Effector memory CD4-positive, alpha-beta T cell (primary cell): ENCODE measurements at regions not wholly inside any gene's neighbourhood (a gene's known extent, or its start where the extent isn't known, plus 50 kb on each side); places are given as distances from the start of the nearest gene placed in this dataset.

Source experiments
- DNase-seq, 3 donors: peaks; one replicate each; pipeline ENCODE4 v3.0.0-alpha.2; 2020
- H3K27ac ChIP-seq: 2 replicates; pipeline ENCODE4 v1.7.0; 2013; ENCODE audit warnings: mild to moderate bottlenecking, low read length, moderate library complexity; ENCODE audit not compliant: insufficient read depth, poor library complexity, severe bottlenecking
- H3K27me3 ChIP-seq: replicated peaks from 2 replicates; pipeline ENCODE4 v1.7.0; 2013; ENCODE audit warnings: mild to moderate bottlenecking, low read length; ENCODE audit not compliant: insufficient read depth, control insufficient read depth, poor library complexity, severe bottlenecking
- H3K36me3 ChIP-seq: 2 replicates; pipeline ENCODE4 v1.7.0; 2013; ENCODE audit warnings: mild to moderate bottlenecking, low read length, moderate library complexity; ENCODE audit not compliant: control insufficient read depth, insufficient read depth
- H3K4me1 ChIP-seq: 2 replicates; pipeline ENCODE4 v1.7.0; 2013; ENCODE audit warnings: low read length, mild to moderate bottlenecking; ENCODE audit not compliant: control insufficient read depth, insufficient read depth, poor library complexity, severe bottlenecking
- H3K4me3 ChIP-seq: 2 replicates; pipeline ENCODE4 v1.7.0; 2013; ENCODE audit warnings: low read length, low read depth, mild to moderate bottlenecking; ENCODE audit not compliant: insufficient read depth, poor library complexity, severe bottlenecking
- H3K9me3 ChIP-seq: 2 replicates; pipeline ENCODE4 v1.7.0; 2013; ENCODE audit warnings: mild to moderate bottlenecking, low read length, moderate library complexity; ENCODE audit not compliant: control insufficient read depth

- H3K27me3 ChIP-seq: no peaks in the 10 kb centered on the region
- no peak for DNase-seq
- no peaks in the 10 kb centered on the region for H3K4me1 ChIP-seq
- H3K36me3 ChIP-seq: no peaks in the 10 kb centered on the region
- no peak overlapping the region for H3K4me3 ChIP-seq
- H3K9me3 ChIP-seq: peaks cover 3% of the 10 kb centered on the region
- no peak overlapping the region for H3K27ac ChIP-seq
Observed at GRCh38 chr2:82641598-82642180, 1817.4 kb downstream of the SUCLG1 start.

- no peak overlapping the region for H3K4me3 ChIP-seq
- H3K27me3 ChIP-seq: no peaks in the 10 kb centered on the region
- peaks cover 3% of the 10 kb centered on the region for H3K9me3 ChIP-seq
- H3K4me1 ChIP-seq: no peaks in the 10 kb centered on the region
- no peaks in the 10 kb centered on the region for H3K36me3 ChIP-seq
- DNase-seq: no peak
- no peak overlapping the region for H3K27ac ChIP-seq
Observed at GRCh38 chr2:82636402-82637020, 1822.6 kb downstream of the SUCLG1 start.

GRCh38 chr2:82599021-82599420 lies 1860.1 kb downstream of the SUCLG1 start:
- Histone ChIP-seq H3K27me3 (no peaks in the 10 kb centered on the region), H3K27ac (no peak overlapping the region), H3K36me3 (no peaks in the 10 kb centered on the region), H3K4me1 (no peaks in the 10 kb centered on the region), H3K4me3 (no peak overlapping the region), H3K9me3 (no peaks in the 10 kb centered on the region)
- DNase-seq: no peak

GRCh38 chr2:82596581-82596980 lies 1862.5 kb downstream of the SUCLG1 start:
- no peak overlapping the region for H3K27ac ChIP-seq
- H3K9me3 ChIP-seq: no peaks in the 10 kb centered on the region
- H3K36me3 ChIP-seq: no peaks in the 10 kb centered on the region
- H3K27me3 ChIP-seq: no peaks in the 10 kb centered on the region
- H3K4me1 ChIP-seq: no peaks in the 10 kb centered on the region
- no peak overlapping the region for H3K4me3 ChIP-seq
- DNase-seq: no peak

GRCh38 chr2:82591718-82592117 lies 1867.4 kb downstream of the SUCLG1 start:
- no peaks in the 10 kb centered on the region for H3K4me1 ChIP-seq
- no peak for DNase-seq
- H3K4me3 ChIP-seq: no peak overlapping the region
- no peaks in the 10 kb centered on the region for H3K36me3 ChIP-seq
- no peaks in the 10 kb centered on the region for H3K9me3 ChIP-seq
- H3K27ac ChIP-seq: no peak overlapping the region
- no peaks in the 10 kb centered on the region for H3K27me3 ChIP-seq

- no peaks in the 10 kb centered on the region for H3K9me3 ChIP-seq
- no peak for DNase-seq
- H3K27me3 ChIP-seq: no peaks in the 10 kb centered on the region
- H3K4me3 ChIP-seq: no peak overlapping the region
- no peak overlapping the region for H3K27ac ChIP-seq
- H3K36me3 ChIP-seq: no peaks in the 10 kb centered on the region
- H3K4me1 ChIP-seq: no peaks in the 10 kb centered on the region
Observed at GRCh38 chr2:82576656-82577055, 1882.4 kb downstream of the SUCLG1 start.

- Histone ChIP-seq H3K4me1 (no peaks in the 10 kb centered on the region), H3K27me3 (no peaks in the 10 kb centered on the region), H3K36me3 (no peaks in the 10 kb centered on the region), H3K9me3 (no peaks in the 10 kb centered on the region), H3K27ac (no peak overlapping the region), H3K4me3 (no peak overlapping the region)
- DNase-seq: no peak
Observed at GRCh38 chr2:82539280-82539621, 1919.8 kb downstream of the SUCLG1 start.

- no peaks in the 10 kb centered on the region for H3K9me3 ChIP-seq
- H3K36me3 ChIP-seq: no peaks in the 10 kb centered on the region
- H3K4me3 ChIP-seq: no peak overlapping the region
- H3K4me1 ChIP-seq: no peaks in the 10 kb centered on the region
- DNase-seq: no peak
- H3K27me3 ChIP-seq: no peaks in the 10 kb centered on the region
- no peak overlapping the region for H3K27ac ChIP-seq
Observed at GRCh38 chr2:82538590-82539279, 1920.3 kb downstream of the SUCLG1 start.

- Histone ChIP-seq H3K36me3 (no peaks in the 10 kb centered on the region), H3K4me1 (no peaks in the 10 kb centered on the region), H3K27ac (no peak overlapping the region), H3K9me3 (no peaks in the 10 kb centered on the region), H3K4me3 (no peak overlapping the region), H3K27me3 (no peaks in the 10 kb centered on the region)
- DNase-seq: no peak
Observed at GRCh38 chr2:82528288-82528687, 1930.8 kb downstream of the SUCLG1 start.

- H3K27ac ChIP-seq: no peak overlapping the region
- H3K4me1 ChIP-seq: no peaks in the 10 kb centered on the region
- H3K4me3 ChIP-seq: no peak overlapping the region
- H3K27me3 ChIP-seq: no peaks in the 10 kb centered on the region
- no peak for DNase-seq
- no peaks in the 10 kb centered on the region for H3K9me3 ChIP-seq
- no peaks in the 10 kb centered on the region for H3K36me3 ChIP-seq
Observed at GRCh38 chr2:82527124-82527523, 1932.0 kb downstream of the SUCLG1 start.
